ENCODE measurements at regions not wholly inside any gene's neighbourhood (a gene's known extent, or its start where the extent isn't known, plus 50 kb on each side); places are given as distances from the start of the nearest gene placed in this dataset.

DNA sequence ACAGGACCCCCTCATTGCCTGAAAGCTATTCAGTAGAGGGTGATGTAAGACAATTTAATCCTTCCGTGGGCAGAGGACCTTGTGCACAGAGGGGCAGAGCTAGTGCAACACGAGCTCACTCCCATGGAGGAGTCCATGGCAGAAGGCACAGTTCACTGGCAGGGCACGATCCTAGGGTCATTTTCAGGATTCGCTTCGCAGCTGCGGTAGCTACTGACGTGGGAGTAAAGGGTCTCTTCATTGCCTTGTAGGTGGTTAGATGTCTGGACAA, 207.8 kb downstream of the FOXO1 start:
- H3K4me2 ChIP-seq: no peak overlapping the region
- H3K9me3 Mint-ChIP-seq: peaks cover 10% of the 10 kb centered on the region
- no peak overlapping the region for H3K27ac ChIP-seq
- H3K4me3 Mint-ChIP-seq: no peak overlapping the region
- no peaks in the 10 kb centered on the region for H3K27me3 ChIP-seq
- no peaks in the 10 kb centered on the region for H3K79me2 ChIP-seq (ENCODE audit: low read depth)
- no peak overlapping the region for H2AFZ ChIP-seq (replicated peaks)
- no peaks in the 10 kb centered on the region for H3K9me3 ChIP-seq (ENCODE audit: low read depth)
- H3K4me3 ChIP-seq: no peak overlapping the region
- H3K36me3 ChIP-seq: no peaks in the 10 kb centered on the region
- H3K4me1 Mint-ChIP-seq: peaks cover 10% of the 10 kb centered on the region
- H3K27ac Mint-ChIP-seq: no peak overlapping the region
- H3K4me1 ChIP-seq: no peaks in the 10 kb centered on the region
- no peaks in the 10 kb centered on the region for H4K20me1 ChIP-seq (ENCODE audit: low read depth)
- DNase-seq (ENCODE audit: low spot score): no peak
- no peaks in the 10 kb centered on the region for H3F3A ChIP-seq (ENCODE audit: low read depth)
- peaks cover 8% of the 10 kb centered on the region for H3K27me3 Mint-ChIP-seq (ENCODE audit: insufficient read depth, low read depth)
- TF ChIP-seq CTCF (IDR thresholded peaks at IDR 0.05): no peak
- no peak for TF ChIP-seq EZH2phosphoT487 (IDR thresholded peaks at IDR 0.05)
- no peak for TF ChIP-seq EZH2 (IDR thresholded peaks at IDR 0.05)
- H3K36me3 Mint-ChIP-seq: no peaks in the 10 kb centered on the region
- H3K9ac ChIP-seq: no peak overlapping the region

DNA sequence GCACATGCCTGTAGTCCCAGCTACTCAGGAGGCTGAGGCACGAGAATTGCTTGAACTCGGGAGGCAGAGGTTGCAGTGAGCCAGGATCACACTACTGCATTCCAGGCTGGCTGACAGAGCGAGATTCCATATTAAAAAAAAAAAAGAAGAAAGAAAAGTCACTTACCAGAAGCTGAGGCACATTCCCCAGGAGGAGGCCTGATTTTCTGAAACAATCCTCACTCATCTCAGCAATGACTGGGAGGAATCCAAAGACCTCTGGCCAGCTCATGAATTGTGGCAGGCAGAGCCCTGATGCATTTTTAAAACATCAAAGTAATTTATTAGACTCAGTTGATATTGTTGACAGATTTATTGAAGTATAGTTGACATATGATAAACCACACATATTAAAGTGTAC, 206.3 kb downstream of the FOXO1 start:
- Histone ChIP-seq H3K4me1 (no peaks in the 10 kb centered on the region), H3K9ac (no peak overlapping the region), H3K36me3 (no peaks in the 10 kb centered on the region), H3K4me3 (no peak overlapping the region), H3K27ac (no peak overlapping the region), H3K9me3 (ENCODE audit: low read depth) (no peaks in the 10 kb centered on the region), H3F3A (ENCODE audit: low read depth) (no peaks in the 10 kb centered on the region), H3K79me2 (ENCODE audit: low read depth) (no peaks in the 10 kb centered on the region), H2AFZ (replicated peaks) (no peak overlapping the region), H4K20me1 (ENCODE audit: low read depth) (no peaks in the 10 kb centered on the region), H3K27me3 (no peaks in the 10 kb centered on the region), H3K4me2 (no peak overlapping the region)
- peaks cover 10% of the 10 kb centered on the region for H3K4me1 Mint-ChIP-seq
- TF ChIP-seq CTCF (IDR thresholded peaks at IDR 0.05) (no peak), EZH2 (IDR thresholded peaks at IDR 0.05) (no peak), EZH2phosphoT487 (IDR thresholded peaks at IDR 0.05) (no peak)
- DNase-seq (ENCODE audit: low spot score): no peak
- H3K4me3 Mint-ChIP-seq: no peak overlapping the region
- peaks cover 10% of the 10 kb centered on the region for H3K9me3 Mint-ChIP-seq
- H3K36me3 Mint-ChIP-seq: no peaks in the 10 kb centered on the region
- H3K27me3 Mint-ChIP-seq (ENCODE audit: insufficient read depth, low read depth): peaks cover 8% of the 10 kb centered on the region
- H3K27ac Mint-ChIP-seq: no peak overlapping the region

- H2AFZ ChIP-seq (replicated peaks): no peak overlapping the region
- no peaks in the 10 kb centered on the region for H3K36me3 ChIP-seq
- H3K4me3 Mint-ChIP-seq: no peak overlapping the region
- H3K27ac ChIP-seq: no peak overlapping the region
- TF ChIP-seq EZH2phosphoT487 (IDR thresholded peaks at IDR 0.05): no peak
- no peaks in the 10 kb centered on the region for H3K4me1 ChIP-seq
- peaks cover 9% of the 10 kb centered on the region for H3K27me3 Mint-ChIP-seq (ENCODE audit: insufficient read depth, low read depth)
- H3K9me3 Mint-ChIP-seq: peaks cover 11% of the 10 kb centered on the region
- H3K4me1 Mint-ChIP-seq: no peaks in the 10 kb centered on the region
- H3K36me3 Mint-ChIP-seq: no peaks in the 10 kb centered on the region
- H3K4me2 ChIP-seq: no peak overlapping the region
- no peaks in the 10 kb centered on the region for H3K79me2 ChIP-seq (ENCODE audit: low read depth)
- H3K4me3 ChIP-seq: no peak overlapping the region
- H3K9me3 ChIP-seq (ENCODE audit: low read depth): no peaks in the 10 kb centered on the region
- no peaks in the 10 kb centered on the region for H3F3A ChIP-seq (ENCODE audit: low read depth)
- no peaks in the 10 kb centered on the region for H4K20me1 ChIP-seq (ENCODE audit: low read depth)
- DNase-seq (ENCODE audit: low spot score): no peak
- H3K27me3 ChIP-seq: no peaks in the 10 kb centered on the region
- H3K9ac ChIP-seq: no peak overlapping the region
- no peak overlapping the region for H3K27ac Mint-ChIP-seq
Observed at GRCh38 chr13:40464337-40465014, 202.0 kb downstream of the FOXO1 start.

GRCh38 chr13:40465015-40465390, 201.4 kb downstream of the FOXO1 start:
- no peak for DNase-seq (ENCODE audit: low spot score)
- no peak overlapping the region for H3K9ac ChIP-seq
- no peaks in the 10 kb centered on the region for H3K4me1 ChIP-seq
- Mint-ChIP-seq H3K36me3 (no peaks in the 10 kb centered on the region), H3K27ac (no peak overlapping the region), H3K9me3 (peaks cover 11% of the 10 kb centered on the region), H3K4me1 (no peaks in the 10 kb centered on the region), H3K4me3 (no peak overlapping the region), H3K27me3 (ENCODE audit: insufficient read depth, low read depth) (peaks cover 5% of the 10 kb centered on the region)
- no peak overlapping the region for H3K4me2 ChIP-seq
- TF ChIP-seq EZH2 (IDR thresholded peaks at IDR 0.05): no peak
- TF ChIP-seq CTCF (IDR thresholded peaks at IDR 0.05): no peak
- TF ChIP-seq EZH2phosphoT487 (IDR thresholded peaks at IDR 0.05): no peak
- no peak overlapping the region for H2AFZ ChIP-seq (replicated peaks)
- H3K9me3 ChIP-seq (ENCODE audit: low read depth): no peaks in the 10 kb centered on the region
- no peak overlapping the region for H3K27ac ChIP-seq
- no peaks in the 10 kb centered on the region for H3K36me3 ChIP-seq
- no peaks in the 10 kb centered on the region for H3K79me2 ChIP-seq (ENCODE audit: low read depth)
- H4K20me1 ChIP-seq (ENCODE audit: low read depth): no peaks in the 10 kb centered on the region
- H3F3A ChIP-seq (ENCODE audit: low read depth): no peaks in the 10 kb centered on the region
- H3K27me3 ChIP-seq: no peaks in the 10 kb centered on the region
- H3K4me3 ChIP-seq: no peak overlapping the region
